GM18951 (cell line): ENCODE measurements at regions not wholly inside any gene's neighbourhood (a gene's known extent, or its start where the extent isn't known, plus 50 kb on each side); places are given as distances from the start of the nearest gene placed in this dataset.

ENCODE experiments used
- POLR2A ChIP-seq: IDR thresholded peaks from 4 replicates; pipeline ENCODE4 v1.6.1; 2011; ENCODE audit warnings: mild to moderate bottlenecking; ENCODE audit not compliant: insufficient read length, insufficient read depth; ENCODE audit errors: extremely low read depth
- in situ Hi-C: fragments of 300-500 bp; cut with MboI; formaldehyde crosslinking; loops from one replicate; pipeline ENCODE4 v1.12.0; 2022; ENCODE audit warnings: low sequenced_read_pairs, mixed read lengths, inconsistent platforms; ENCODE audit not compliant: unreplicated experiment

- no peak for TF ChIP-seq POLR2A
- in situ Hi-C loops = no loop called here
Observed at GRCh38 chr7:15033039-15033438, 130.5 kb upstream of the DGKB start.

GRCh38 chr7:15018981-15019380 is 116.4 kb upstream of the DGKB start:
- no peak for TF ChIP-seq POLR2A
- in situ Hi-C loops = loop anchor here (10.0 kb wide), 1 partner anchor 304 kb away; no protein-coding TSS in a partner anchor

GRCh38 chr7:15016766-15017165 is 114.2 kb upstream of the DGKB start:
- in situ Hi-C loops = loop anchor here (10.0 kb wide), 1 partner anchor 302 kb away; no protein-coding TSS in a partner anchor
- no peak for TF ChIP-seq POLR2A

GRCh38 chr7:15016315-15016667 is 113.7 kb upstream of the DGKB start:
- in situ Hi-C loops = loop anchor here (10.0 kb wide), 1 partner anchor 301 kb away; no protein-coding TSS in a partner anchor

GRCh38 chr7:15015545-15016314 is 113.2 kb upstream of the DGKB start:
- TF ChIP-seq POLR2A = no peak
- in situ Hi-C loops = loop anchor here (10.0 kb wide), 1 partner anchor 301 kb away; no protein-coding TSS in a partner anchor

More at GRCh38 chr7:15016315-15016667, 113.7 kb upstream of the DGKB start:
- no peak for TF ChIP-seq POLR2A

GRCh38 chr7:15012135-15012534 is 109.6 kb upstream of the DGKB start:
- in situ Hi-C loops = loop anchor here (10.0 kb wide), 1 partner anchor 297 kb away; no protein-coding TSS in a partner anchor

GRCh38 chr7:15011289-15011688 is 108.7 kb upstream of the DGKB start:
- no peak for TF ChIP-seq POLR2A
- in situ Hi-C loops = loop anchor here (10.0 kb wide), 1 partner anchor 296 kb away; no protein-coding TSS in a partner anchor

More at GRCh38 chr7:15012135-15012534, 109.6 kb upstream of the DGKB start:
- no peak for TF ChIP-seq POLR2A

GRCh38 chr7:15007507-15007906 is 105.0 kb upstream of the DGKB start:
- TF ChIP-seq POLR2A = no peak
- in situ Hi-C loops = no loop called here

GRCh38 chr7:15005672-15006071 is 103.1 kb upstream of the DGKB start:
- no peak for TF ChIP-seq POLR2A
- in situ Hi-C loops = no loop called here

GRCh38 chr7:15000157-15000556 is 97.6 kb upstream of the DGKB start:
- TF ChIP-seq POLR2A = no peak
- in situ Hi-C loops = no loop called here

GRCh38 chr7:14999331-14999730 is 96.8 kb upstream of the DGKB start:
- in situ Hi-C loops = no loop called here
- TF ChIP-seq POLR2A = no peak

GRCh38 chr7:14995774-14996173 is 93.2 kb upstream of the DGKB start:
- no peak for TF ChIP-seq POLR2A
- in situ Hi-C loops = no loop called here

- no peak for TF ChIP-seq POLR2A
- in situ Hi-C loops = no loop called here
Observed at GRCh38 chr7:14988941-14989340, 86.4 kb upstream of the DGKB start.

- in situ Hi-C loops = no loop called here
- no peak for TF ChIP-seq POLR2A
Observed at GRCh38 chr7:14978687-14979086, 76.1 kb upstream of the DGKB start.
